ENCODE measurements at regions not wholly inside any gene's neighbourhood (a gene's known extent, or its start where the extent isn't known, plus 50 kb on each side); places are given as distances from the start of the nearest gene placed in this dataset.

DNA sequence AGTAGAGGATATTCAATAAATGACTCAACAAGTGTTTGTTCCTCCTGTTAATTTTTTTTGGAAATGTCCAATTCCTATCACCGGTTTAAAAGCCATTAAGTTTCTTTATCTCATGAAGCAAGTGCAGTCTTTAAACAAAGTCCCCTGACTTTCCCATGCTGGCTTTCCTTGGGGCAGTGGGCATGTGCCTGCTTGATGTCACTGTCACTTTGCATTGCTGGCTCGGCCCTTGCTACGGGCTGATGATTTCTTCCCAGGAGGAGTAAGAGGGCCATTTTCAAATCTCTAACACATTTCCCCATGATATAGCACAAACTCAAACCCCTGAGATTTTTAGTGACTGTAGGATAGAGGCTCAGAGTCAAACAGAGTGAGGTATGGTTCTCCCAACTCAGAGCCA is 275.8 kb upstream of the TENM3 start:
- H3K27me3 ChIP-seq (ENCODE audit: insufficient read depth, low read length), result no peaks in the 10 kb centered on the region
- no peak overlapping the region for H2AFZ ChIP-seq (ENCODE audit: low read length, unreplicated experiment)
- H3K4me3 ChIP-seq (ENCODE audit: low read depth, low read length), result no peak overlapping the region
- H3K27ac ChIP-seq (ENCODE audit: low read depth, low read length), result no peak overlapping the region
- no peaks in the 10 kb centered on the region for H3K79me2 ChIP-seq (ENCODE audit: control insufficient read depth, insufficient read depth, low read length, unreplicated experiment)
- peaks cover 8% of the 10 kb centered on the region; the same call in 1 of the 2 replicates for H3K36me3 ChIP-seq (ENCODE audit: insufficient read depth, low read length)
- peaks cover 47% of the 10 kb centered on the region for H3K4me1 ChIP-seq (ENCODE audit: control insufficient read depth, insufficient read depth, low read length, unreplicated experiment)

DNA sequence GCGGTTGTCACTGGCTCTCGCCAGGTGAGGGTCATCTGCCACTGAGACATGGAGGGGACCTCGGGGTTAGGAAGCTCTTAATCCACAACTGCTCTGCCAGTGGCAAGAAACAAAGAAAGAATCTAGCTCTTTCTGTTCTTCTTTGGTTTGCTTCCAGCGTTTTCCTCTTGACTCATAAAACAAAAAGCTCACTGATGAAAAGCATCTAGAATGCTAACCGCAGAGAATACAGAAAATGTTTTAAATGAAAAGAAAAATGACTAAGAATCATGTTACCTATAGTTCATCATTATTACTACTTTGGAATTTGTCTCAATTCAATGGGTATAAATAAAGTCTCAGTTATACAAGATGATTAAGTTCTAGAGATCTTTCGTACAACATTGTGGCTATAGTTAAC is 274.8 kb upstream of the TENM3 start:
- Histone ChIP-seq H3K27me3 (ENCODE audit: insufficient read depth, low read length) (no peaks in the 10 kb centered on the region), H3K79me2 (ENCODE audit: control insufficient read depth, insufficient read depth, low read length, unreplicated experiment) (no peaks in the 10 kb centered on the region), H3K36me3 (ENCODE audit: insufficient read depth, low read length) (peaks cover 8% of the 10 kb centered on the region; the same call in 1 of the 2 replicates), H3K4me1 (ENCODE audit: control insufficient read depth, insufficient read depth, low read length, unreplicated experiment) (peaks cover 46% of the 10 kb centered on the region), H3K4me3 (ENCODE audit: low read depth, low read length) (peak overlapping the region; percentile 9; the same call in 1 of the 2 replicates), H3K27ac (ENCODE audit: low read depth, low read length) (peak overlapping the region; percentile 45), H2AFZ (ENCODE audit: low read length, unreplicated experiment) (no peak overlapping the region)

DNA sequence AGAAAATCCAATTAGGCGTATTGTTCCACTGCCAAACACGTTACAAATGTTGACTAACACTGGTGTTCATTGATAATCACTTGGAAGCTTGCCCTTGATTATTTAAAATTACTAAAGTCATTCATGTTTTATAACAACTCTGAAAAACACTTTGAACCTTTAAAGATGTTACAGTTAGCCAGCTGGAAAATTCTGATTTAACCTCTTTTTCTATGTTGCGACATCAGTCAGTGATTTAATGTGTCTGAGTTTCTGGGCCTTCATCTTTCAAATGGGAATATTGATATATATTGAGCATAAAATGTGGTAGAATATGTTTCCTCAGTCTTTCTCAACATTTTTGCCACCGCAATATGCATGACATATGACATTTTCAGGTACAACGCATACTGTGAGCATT is 274.1 kb upstream of the TENM3 start:
- Histone ChIP-seq H3K36me3 (ENCODE audit: insufficient read depth, low read length) (peaks cover 8% of the 10 kb centered on the region; the same call in 1 of the 2 replicates), H3K4me3 (ENCODE audit: low read depth, low read length) (no peak overlapping the region), H3K27me3 (ENCODE audit: insufficient read depth, low read length) (no peaks in the 10 kb centered on the region), H3K79me2 (ENCODE audit: control insufficient read depth, insufficient read depth, low read length, unreplicated experiment) (no peaks in the 10 kb centered on the region), H2AFZ (ENCODE audit: low read length, unreplicated experiment) (peak overlapping the region; percentile 4), H3K4me1 (ENCODE audit: control insufficient read depth, insufficient read depth, low read length, unreplicated experiment) (peaks cover 46% of the 10 kb centered on the region), H3K27ac (ENCODE audit: low read depth, low read length) (peak overlapping the region; percentile 45)

DNA sequence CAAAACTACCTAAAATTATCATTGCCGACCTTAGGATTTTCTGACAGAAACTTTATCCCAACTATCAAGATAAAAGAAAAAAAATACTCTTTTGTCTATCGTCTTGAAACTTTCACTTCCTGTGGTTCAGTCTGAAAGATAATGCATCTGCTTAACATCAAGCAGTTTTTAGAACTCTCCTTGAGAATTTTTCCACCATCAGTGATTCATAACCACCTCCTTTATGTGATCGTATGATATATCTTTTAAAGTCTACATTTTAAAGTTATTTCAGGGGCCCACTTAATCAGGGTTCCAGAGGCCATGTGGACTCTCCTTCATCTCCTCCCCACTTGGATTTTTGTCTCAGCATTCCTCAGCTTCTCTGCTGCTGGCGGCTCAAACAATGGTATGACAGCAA is 272.8 kb upstream of the TENM3 start:
- peaks cover 46% of the 10 kb centered on the region for H3K4me1 ChIP-seq (ENCODE audit: control insufficient read depth, insufficient read depth, low read length, unreplicated experiment)
- H2AFZ ChIP-seq (ENCODE audit: low read length, unreplicated experiment), result peak overlapping the region; percentile 90
- H3K4me3 ChIP-seq (ENCODE audit: low read depth, low read length), result no peak overlapping the region

DNA sequence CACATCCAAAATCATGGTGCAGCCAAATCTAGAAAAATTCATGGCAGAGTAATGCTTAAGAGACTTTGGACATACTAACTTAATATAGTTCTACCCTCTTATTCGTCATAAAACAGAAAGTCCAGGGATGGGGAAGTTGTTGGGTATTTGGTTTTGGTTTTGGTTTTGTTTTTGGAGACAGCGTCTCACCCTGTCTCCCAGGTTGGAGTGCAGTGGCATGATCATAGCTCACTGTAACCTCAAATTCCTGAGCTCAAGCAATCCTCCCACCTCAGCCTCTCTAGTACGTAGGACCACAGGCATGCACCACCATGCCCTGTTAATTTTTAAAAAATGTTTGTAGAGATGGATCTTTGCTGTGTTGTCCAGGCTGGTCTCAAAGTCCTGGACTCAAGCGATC is 271.8 kb upstream of the TENM3 start:
- H3K4me1 ChIP-seq (ENCODE audit: control insufficient read depth, insufficient read depth, low read length, unreplicated experiment), result peaks cover 40% of the 10 kb centered on the region
- peak overlapping the region; percentile 30 for H3K27ac ChIP-seq (ENCODE audit: low read depth, low read length)
- peaks cover 8% of the 10 kb centered on the region; the same call in 1 of the 2 replicates for H3K36me3 ChIP-seq (ENCODE audit: insufficient read depth, low read length)
- peak overlapping the region; percentile 98 for H2AFZ ChIP-seq (ENCODE audit: low read length, unreplicated experiment)
- no peaks in the 10 kb centered on the region for H3K27me3 ChIP-seq (ENCODE audit: insufficient read depth, low read length)
- no peaks in the 10 kb centered on the region for H3K79me2 ChIP-seq (ENCODE audit: control insufficient read depth, insufficient read depth, low read length, unreplicated experiment)
- H3K4me3 ChIP-seq (ENCODE audit: low read depth, low read length), result peak overlapping the region; percentile 66

More for the DNA sequence above, 272.8 kb upstream of the TENM3 start:
- Histone ChIP-seq H3K79me2 (ENCODE audit: control insufficient read depth, insufficient read depth, low read length, unreplicated experiment) (no peaks in the 10 kb centered on the region), H3K27me3 (ENCODE audit: insufficient read depth, low read length) (no peaks in the 10 kb centered on the region), H3K36me3 (ENCODE audit: insufficient read depth, low read length) (peaks cover 8% of the 10 kb centered on the region; the same call in 1 of the 2 replicates), H3K27ac (ENCODE audit: low read depth, low read length) (0 out of 2 replicates have a peak overlapping the region, but pooled peaks have one; percentile 30)

DNA sequence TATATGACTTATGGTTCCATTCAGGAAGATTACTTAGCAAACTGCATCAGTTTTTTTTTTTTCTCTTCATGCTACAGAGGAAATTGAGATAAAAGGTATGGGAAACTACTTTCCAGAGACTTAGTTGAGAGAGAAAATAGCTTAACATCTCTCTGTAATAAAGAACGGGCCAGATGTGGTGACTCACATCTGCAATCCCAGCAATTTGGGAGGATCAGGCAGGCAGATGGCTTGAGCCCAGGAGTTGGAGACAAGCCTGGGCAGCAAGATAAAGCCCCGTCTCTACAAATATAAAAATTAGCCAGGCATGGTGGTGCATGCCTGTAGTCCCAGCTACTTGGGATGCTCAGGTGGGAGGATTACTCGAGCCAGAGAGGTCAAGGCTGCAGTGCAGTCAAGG is 271.2 kb upstream of the TENM3 start:
- peak overlapping the region; percentile 72 for H2AFZ ChIP-seq (ENCODE audit: low read length, unreplicated experiment)
- no peaks in the 10 kb centered on the region for H3K27me3 ChIP-seq (ENCODE audit: insufficient read depth, low read length)
- H3K79me2 ChIP-seq (ENCODE audit: control insufficient read depth, insufficient read depth, low read length, unreplicated experiment), result no peaks in the 10 kb centered on the region
- peaks cover 39% of the 10 kb centered on the region for H3K4me1 ChIP-seq (ENCODE audit: control insufficient read depth, insufficient read depth, low read length, unreplicated experiment)
- H3K36me3 ChIP-seq (ENCODE audit: insufficient read depth, low read length), result peaks cover 8% of the 10 kb centered on the region; the same call in 1 of the 2 replicates
- peak overlapping the region; percentile 66; the same call in 1 of the 2 replicates for H3K4me3 ChIP-seq (ENCODE audit: low read depth, low read length)
- no peak overlapping the region for H3K27ac ChIP-seq (ENCODE audit: low read depth, low read length)

DNA sequence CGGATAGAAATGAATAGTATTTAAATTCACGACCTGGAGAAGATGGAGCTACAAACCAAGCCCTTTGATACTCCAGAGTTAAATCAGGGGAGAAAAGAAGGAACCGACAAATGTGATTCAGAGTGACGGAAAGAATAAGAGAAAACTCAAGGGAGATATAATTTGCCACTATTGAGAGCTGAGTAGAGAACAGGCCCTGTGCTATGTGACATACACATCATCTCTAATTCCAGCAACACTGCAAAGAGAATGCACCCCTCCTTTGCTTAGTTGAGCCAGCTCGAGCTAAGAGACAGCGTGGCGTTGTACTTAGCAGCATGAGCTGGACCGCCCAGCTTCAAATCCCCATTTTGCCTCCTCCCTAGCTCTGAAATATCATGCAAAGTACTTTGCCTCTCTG is 266.4 kb upstream of the TENM3 start:
- Histone ChIP-seq H3K4me3 (ENCODE audit: low read depth, low read length) (no peak overlapping the region), H2AFZ (ENCODE audit: low read length, unreplicated experiment) (no peak overlapping the region), H3K4me1 (ENCODE audit: control insufficient read depth, insufficient read depth, low read length, unreplicated experiment) (peaks cover 2% of the 10 kb centered on the region), H3K27me3 (ENCODE audit: insufficient read depth, low read length) (no peaks in the 10 kb centered on the region), H3K27ac (ENCODE audit: low read depth, low read length) (no peak overlapping the region), H3K79me2 (ENCODE audit: control insufficient read depth, insufficient read depth, low read length, unreplicated experiment) (no peaks in the 10 kb centered on the region), H3K36me3 (ENCODE audit: insufficient read depth, low read length) (no peaks in the 10 kb centered on the region)

DNA sequence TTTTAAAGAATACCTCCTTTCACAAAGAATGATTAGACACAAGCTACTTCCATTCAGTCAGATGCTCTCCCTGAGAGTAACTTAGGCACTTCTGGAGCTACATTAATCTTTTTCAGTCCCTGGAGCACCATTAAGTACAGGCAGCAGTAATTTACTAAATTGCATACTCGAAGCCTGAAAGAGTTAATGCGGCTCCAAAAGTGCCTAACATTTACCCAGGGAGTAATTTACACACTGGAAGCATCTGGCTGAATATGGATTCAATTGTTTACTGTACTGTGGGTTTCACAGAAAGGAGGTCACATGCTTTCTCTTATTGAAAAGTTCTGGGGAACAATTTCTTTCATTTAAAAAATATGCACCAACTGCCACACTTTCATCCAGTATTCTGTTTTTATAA is 260.8 kb upstream of the TENM3 start:
- Histone ChIP-seq H3K36me3 (ENCODE audit: insufficient read depth, low read length) (no peaks in the 10 kb centered on the region), H3K79me2 (ENCODE audit: control insufficient read depth, insufficient read depth, low read length, unreplicated experiment) (no peaks in the 10 kb centered on the region), H3K27ac (ENCODE audit: low read depth, low read length) (no peak overlapping the region), H3K27me3 (ENCODE audit: insufficient read depth, low read length) (no peaks in the 10 kb centered on the region), H2AFZ (ENCODE audit: low read length, unreplicated experiment) (peak overlapping the region; percentile 37), H3K4me3 (ENCODE audit: low read depth, low read length) (0 out of 2 replicates have a peak overlapping the region, but pooled peaks have one; percentile 9), H3K4me1 (ENCODE audit: control insufficient read depth, insufficient read depth, low read length, unreplicated experiment) (peaks cover 3% of the 10 kb centered on the region)

DNA sequence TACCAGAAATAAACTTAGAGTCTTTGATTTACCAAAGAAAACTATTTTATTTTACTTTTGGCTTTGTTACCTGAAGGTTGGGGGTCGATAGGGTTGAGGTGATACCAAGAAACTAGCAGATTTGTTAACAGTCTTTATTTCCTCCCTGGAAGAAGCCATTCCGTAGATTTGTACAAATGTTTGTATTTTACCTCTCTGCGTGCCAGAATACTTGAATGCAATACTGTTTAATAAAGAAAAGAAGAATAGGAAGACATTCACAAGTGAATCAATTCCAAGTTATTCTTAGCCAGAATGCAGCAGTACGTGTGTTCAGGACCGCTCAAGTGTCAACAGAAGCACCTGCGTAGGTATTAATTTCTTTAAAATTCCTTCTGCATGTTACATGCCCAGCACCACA is 260.3 kb upstream of the TENM3 start:
- H3K4me3 ChIP-seq (ENCODE audit: low read depth, low read length), result no peak overlapping the region
- peaks cover 3% of the 10 kb centered on the region for H3K4me1 ChIP-seq (ENCODE audit: control insufficient read depth, insufficient read depth, low read length, unreplicated experiment)
- H3K27ac ChIP-seq (ENCODE audit: low read depth, low read length), result no peak overlapping the region
- H2AFZ ChIP-seq (ENCODE audit: low read length, unreplicated experiment), result peak overlapping the region; percentile 37
- H3K79me2 ChIP-seq (ENCODE audit: control insufficient read depth, insufficient read depth, low read length, unreplicated experiment), result no peaks in the 10 kb centered on the region
- no peaks in the 10 kb centered on the region for H3K27me3 ChIP-seq (ENCODE audit: insufficient read depth, low read length)
- H3K36me3 ChIP-seq (ENCODE audit: insufficient read depth, low read length), result no peaks in the 10 kb centered on the region

DNA sequence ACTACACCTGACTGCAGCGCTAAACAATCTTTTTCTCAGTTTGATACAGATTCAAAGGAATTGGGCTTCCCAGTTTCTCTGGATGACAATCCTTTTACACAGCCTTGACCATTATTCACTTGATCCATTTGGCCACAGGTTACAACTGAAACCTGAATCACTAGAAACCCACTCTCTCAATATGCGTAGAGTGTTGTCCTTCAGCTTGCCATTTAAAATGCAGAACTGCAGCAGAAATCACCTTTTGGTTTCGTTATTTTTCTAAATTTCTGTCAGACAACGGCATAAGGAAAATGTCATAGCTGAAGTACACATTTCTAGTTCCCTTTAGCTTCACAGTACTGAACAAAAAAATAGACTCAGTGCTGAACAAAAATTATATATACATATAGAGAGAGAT is 255.8 kb upstream of the TENM3 start:
- H3K27me3 ChIP-seq (ENCODE audit: insufficient read depth, low read length), result no peaks in the 10 kb centered on the region
- H3K4me1 ChIP-seq (ENCODE audit: control insufficient read depth, insufficient read depth, low read length, unreplicated experiment), result peaks cover 3% of the 10 kb centered on the region
- H2AFZ ChIP-seq (ENCODE audit: low read length, unreplicated experiment), result no peak overlapping the region
- no peak overlapping the region for H3K4me3 ChIP-seq (ENCODE audit: low read depth, low read length)
- H3K27ac ChIP-seq (ENCODE audit: low read depth, low read length), result no peak overlapping the region
- H3K79me2 ChIP-seq (ENCODE audit: control insufficient read depth, insufficient read depth, low read length, unreplicated experiment), result no peaks in the 10 kb centered on the region
- H3K36me3 ChIP-seq (ENCODE audit: insufficient read depth, low read length), result no peaks in the 10 kb centered on the region

DNA sequence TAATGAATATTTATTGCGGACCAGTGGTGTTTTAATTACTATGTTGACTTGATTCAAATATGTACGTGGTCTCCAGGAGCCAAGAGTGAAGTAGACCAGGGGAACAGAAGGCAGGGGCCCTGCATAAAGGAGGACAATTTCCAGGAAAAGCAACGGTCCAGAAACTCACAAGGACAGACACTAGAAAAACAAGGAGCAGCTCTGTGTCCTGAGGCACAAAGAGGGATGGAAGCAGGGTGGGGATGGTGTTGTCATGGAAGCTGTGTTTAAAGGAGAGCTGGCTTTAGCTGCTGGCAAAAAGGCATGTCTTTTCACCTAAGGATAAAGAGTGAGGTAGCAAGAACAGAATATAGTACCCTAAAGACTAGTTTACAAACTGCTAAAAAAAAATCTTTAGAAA is 254.1 kb upstream of the TENM3 start:
- H3K4me1 ChIP-seq (ENCODE audit: control insufficient read depth, insufficient read depth, low read length, unreplicated experiment), result no peaks in the 10 kb centered on the region
- H3K36me3 ChIP-seq (ENCODE audit: insufficient read depth, low read length), result no peaks in the 10 kb centered on the region
- no peak overlapping the region for H3K27ac ChIP-seq (ENCODE audit: low read depth, low read length)
- H3K27me3 ChIP-seq (ENCODE audit: insufficient read depth, low read length), result no peaks in the 10 kb centered on the region
- H3K4me3 ChIP-seq (ENCODE audit: low read depth, low read length), result no peak overlapping the region
- no peaks in the 10 kb centered on the region for H3K79me2 ChIP-seq (ENCODE audit: control insufficient read depth, insufficient read depth, low read length, unreplicated experiment)
- no peak overlapping the region for H2AFZ ChIP-seq (ENCODE audit: low read length, unreplicated experiment)
